GM23248 (cell line): ENCODE measurements at regions not wholly inside any gene's neighbourhood (a gene's known extent, or its start where the extent isn't known, plus 50 kb on each side); places are given as distances from the start of the nearest gene placed in this dataset.

Experiments used
- EZH2 ChIP-seq: fragments of 200-600 bp; sonication (generic); IDR thresholded peaks from 2 replicates; pipeline ENCODE4 v1.6.1; 2018; ENCODE audit warnings: antibody characterized with exemption, mild to moderate bottlenecking; ENCODE audit not compliant: insufficient read depth, poor library complexity, severe bottlenecking
- EZH2phosphoT487 ChIP-seq: fragments of 200-600 bp; sonication (generic); IDR thresholded peaks from 2 replicates; pipeline ENCODE4 v1.6.1; 2018; ENCODE audit warnings: antibody characterized with exemption, moderate library complexity, mild to moderate bottlenecking, low read depth; ENCODE audit not compliant: insufficient read depth

- TF ChIP-seq EZH2phosphoT487 (no peak), EZH2 (no peak)
Observed at GRCh38 chr5:104052558-104053352, 490.2 kb upstream of the NUDT12 start.
